Progenitor cell of endocrine pancreas (in vitro differentiated cells): ENCODE measurements at regions not wholly inside any gene's neighbourhood (a gene's known extent, or its start where the extent isn't known, plus 50 kb on each side); places are given as distances from the start of the nearest gene placed in this dataset.

Source experiments
- DNase-seq: peaks from one replicate; pipeline ENCODE4 v3.0.0; 2021; ENCODE audit warnings: low spot score; ENCODE audit not compliant: unreplicated experiment
- H3K27ac Mint-ChIP-seq: 2 replicates; pipeline ENCODE4 v1.8.0; 2021; ENCODE audit warnings: mild to moderate bottlenecking, moderate library complexity, mixed read lengths
- H3K27me3 Mint-ChIP-seq: 2 replicates; pipeline ENCODE4 v1.8.0; 2021; ENCODE audit warnings: mixed read lengths
- H3K36me3 Mint-ChIP-seq: 2 replicates; pipeline ENCODE4 v1.8.0; 2022; ENCODE audit warnings: mixed read lengths; ENCODE audit not compliant: insufficient read depth
- H3K4me1 Mint-ChIP-seq: 2 replicates; pipeline ENCODE4 v1.8.0; 2021; ENCODE audit warnings: low read depth, mixed read lengths
- H3K4me3 Mint-ChIP-seq: 2 replicates; pipeline ENCODE4 v1.8.0; 2021; ENCODE audit warnings: low read depth, mild to moderate bottlenecking, moderate library complexity, mixed read lengths
- H3K9me3 Mint-ChIP-seq: 2 replicates; pipeline ENCODE4 v1.8.0; 2021; ENCODE audit warnings: low read depth, mixed read lengths
- TF ChIP-seq, protein P1 (sequence below): fragments of 200-600 bp; sonication (generic); IDR thresholded peaks from one replicate; pipeline ENCODE4 v1.5.0; 2021; ENCODE audit warnings: antibody characterized with exemption, mild to moderate bottlenecking; ENCODE audit not compliant: unreplicated experiment

DNA sequence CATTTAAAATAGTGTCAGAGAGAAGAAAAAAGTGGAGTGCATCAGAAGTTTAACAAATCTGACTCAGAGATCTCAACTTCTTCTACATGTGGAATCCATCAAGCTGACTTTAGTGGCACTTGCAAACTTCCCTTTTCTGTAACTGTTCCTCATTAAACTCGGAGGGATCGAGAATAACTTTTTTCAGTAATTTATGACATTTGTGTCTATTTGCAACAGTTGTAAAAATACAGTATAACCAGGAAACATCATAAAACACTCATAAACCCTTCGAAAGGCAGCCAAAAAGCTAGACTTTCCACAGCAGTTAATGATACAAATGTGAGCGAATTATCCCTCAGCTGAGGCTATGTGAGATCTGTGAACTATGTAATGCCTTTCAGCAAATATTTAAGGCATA lies 1936.8 kb upstream of the SEL1L start:
- peaks cover 10% of the 10 kb centered on the region for H3K4me1 Mint-ChIP-seq
- TF ChIP-seq, protein P1, sequence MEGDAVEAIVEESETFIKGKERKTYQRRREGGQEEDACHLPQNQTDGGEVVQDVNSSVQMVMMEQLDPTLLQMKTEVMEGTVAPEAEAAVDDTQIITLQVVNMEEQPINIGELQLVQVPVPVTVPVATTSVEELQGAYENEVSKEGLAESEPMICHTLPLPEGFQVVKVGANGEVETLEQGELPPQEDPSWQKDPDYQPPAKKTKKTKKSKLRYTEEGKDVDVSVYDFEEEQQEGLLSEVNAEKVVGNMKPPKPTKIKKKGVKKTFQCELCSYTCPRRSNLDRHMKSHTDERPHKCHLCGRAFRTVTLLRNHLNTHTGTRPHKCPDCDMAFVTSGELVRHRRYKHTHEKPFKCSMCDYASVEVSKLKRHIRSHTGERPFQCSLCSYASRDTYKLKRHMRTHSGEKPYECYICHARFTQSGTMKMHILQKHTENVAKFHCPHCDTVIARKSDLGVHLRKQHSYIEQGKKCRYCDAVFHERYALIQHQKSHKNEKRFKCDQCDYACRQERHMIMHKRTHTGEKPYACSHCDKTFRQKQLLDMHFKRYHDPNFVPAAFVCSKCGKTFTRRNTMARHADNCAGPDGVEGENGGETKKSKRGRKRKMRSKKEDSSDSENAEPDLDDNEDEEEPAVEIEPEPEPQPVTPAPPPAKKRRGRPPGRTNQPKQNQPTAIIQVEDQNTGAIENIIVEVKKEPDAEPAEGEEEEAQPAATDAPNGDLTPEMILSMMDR: no peak
- DNase-seq: no peak

DNA sequence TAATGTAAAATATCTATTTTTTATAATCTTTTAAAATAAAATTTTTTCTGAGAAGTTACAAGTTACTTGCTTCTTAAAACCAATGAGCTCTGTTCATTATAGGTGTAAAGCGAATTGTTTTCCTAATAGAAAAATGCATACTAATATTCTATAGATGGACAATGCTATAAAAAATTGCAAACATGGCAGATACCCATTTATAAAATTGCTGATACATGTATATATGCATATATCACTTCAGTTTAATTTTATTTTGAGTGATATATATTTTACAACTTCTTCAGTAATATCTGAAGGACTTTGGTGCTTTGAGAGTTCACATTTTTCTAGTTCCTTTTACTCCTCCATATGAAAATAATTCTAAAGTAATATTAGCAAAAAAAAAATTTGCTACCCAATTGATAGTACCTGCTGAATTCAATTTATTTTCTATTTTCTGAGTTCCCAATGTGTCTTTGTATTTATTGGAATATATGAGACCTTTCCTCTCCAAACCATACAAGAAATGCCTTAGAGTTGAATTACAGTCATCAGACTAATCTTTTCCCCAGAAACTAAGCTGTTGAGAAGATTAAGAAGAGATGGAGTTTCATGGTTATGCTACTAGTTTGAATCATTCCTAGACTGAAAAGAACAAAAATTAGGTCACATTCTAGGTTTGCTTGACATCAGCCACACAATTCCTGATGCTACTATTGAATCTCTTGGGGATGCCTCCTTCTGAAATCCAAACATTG lies 1937.5 kb upstream of the SEL1L start:
- H3K4me3 Mint-ChIP-seq: no peak overlapping the region
- TF ChIP-seq, protein P1: no peak
- H3K27ac Mint-ChIP-seq: no peak overlapping the region
- no peaks in the 10 kb centered on the region for H3K9me3 Mint-ChIP-seq
- no peaks in the 10 kb centered on the region for H3K27me3 Mint-ChIP-seq
- H3K36me3 Mint-ChIP-seq: no peaks in the 10 kb centered on the region
- H3K4me1 Mint-ChIP-seq: peaks cover 10% of the 10 kb centered on the region
- no peak for DNase-seq

More for the DNA sequence above, 1936.8 kb upstream of the SEL1L start:
- H3K36me3 Mint-ChIP-seq: no peaks in the 10 kb centered on the region
- no peak overlapping the region for H3K4me3 Mint-ChIP-seq
- H3K9me3 Mint-ChIP-seq: no peaks in the 10 kb centered on the region
- H3K27me3 Mint-ChIP-seq: no peaks in the 10 kb centered on the region
- no peak overlapping the region for H3K27ac Mint-ChIP-seq

GRCh38 chr14:83473416-83474235 lies 1940.0 kb upstream of the SEL1L start:
- no peaks in the 10 kb centered on the region for H3K9me3 Mint-ChIP-seq
- peaks cover 10% of the 10 kb centered on the region for H3K4me1 Mint-ChIP-seq
- no peaks in the 10 kb centered on the region for H3K36me3 Mint-ChIP-seq
- TF ChIP-seq, protein P1: no peak
- H3K4me3 Mint-ChIP-seq: no peak overlapping the region
- H3K27me3 Mint-ChIP-seq: no peaks in the 10 kb centered on the region
- H3K27ac Mint-ChIP-seq: no peak overlapping the region
- no peak for DNase-seq

GRCh38 chr14:83478741-83479140 lies 1945.1 kb upstream of the SEL1L start:
- Mint-ChIP-seq H3K27me3 (no peaks in the 10 kb centered on the region), H3K9me3 (no peaks in the 10 kb centered on the region), H3K27ac (no peak overlapping the region), H3K4me1 (peaks cover 7% of the 10 kb centered on the region), H3K36me3 (no peaks in the 10 kb centered on the region), H3K4me3 (no peak overlapping the region)
- no peak for DNase-seq
- TF ChIP-seq, protein P1: no peak

GRCh38 chr14:83483063-83483462 lies 1949.4 kb upstream of the SEL1L start:
- no peak for DNase-seq
- Mint-ChIP-seq H3K27me3 (no peaks in the 10 kb centered on the region), H3K4me3 (no peak overlapping the region), H3K27ac (no peak overlapping the region), H3K9me3 (no peaks in the 10 kb centered on the region), H3K4me1 (peaks cover 2% of the 10 kb centered on the region), H3K36me3 (no peaks in the 10 kb centered on the region)
- TF ChIP-seq, protein P1: no peak
